ENCODE measurements at regions not wholly inside any gene's neighbourhood (a gene's known extent, or its start where the extent isn't known, plus 50 kb on each side); places are given as distances from the start of the nearest gene placed in this dataset.

- TF ChIP-seq KDM1A (IDR thresholded peaks at IDR 0.05; ENCODE audit: borderline replicate concordance, low read length) (no peak), CTCF (IDR thresholded peaks at IDR 0.05; ENCODE audit: control extremely low read depth in 1 of 3, insufficient read depth in 1 of 3, low read depth in 1 of 3, low read length in 3 of 3) (no peak), CREB1 (IDR thresholded peaks at IDR 0.05) (no peak), EP300 (IDR thresholded peaks at IDR 0.05; ENCODE audit: borderline replicate concordance in 1 of 2, low read depth in 2 of 2, low read length in 2 of 2) (no peak), JUND (IDR thresholded peaks at IDR 0.05; ENCODE audit: low read length) (no peak), SP2 (IDR thresholded peaks at IDR 0.05; ENCODE audit: low read length) (no peak), EGR1 (IDR thresholded peaks at IDR 0.05; ENCODE audit: borderline replicate concordance, low read depth, low read length) (no peak), KDM4A (IDR thresholded peaks at IDR 0.05; ENCODE audit: low read depth, low read length, severe bottlenecking) (no peak), SP1 (IDR thresholded peaks at IDR 0.05; ENCODE audit: low read depth, low read length) (no peak), ATF3 (IDR thresholded peaks at IDR 0.05; ENCODE audit: insufficient read depth, low read depth, low read length) (no peak), MAFK (IDR thresholded peaks at IDR 0.05; ENCODE audit: low read depth, low read length) (no peak)
Measured at GRCh38 chr3:152056987-152057386, 183.5 kb downstream of the SUCNR1 start.
